HFFc6 (cell line): ENCODE measurements at regions not wholly inside any gene's neighbourhood (a gene's known extent, or its start where the extent isn't known, plus 50 kb on each side); places are given as distances from the start of the nearest gene placed in this dataset.

ENCODE experiments used
- DNase-seq: peaks from one replicate; pipeline ENCODE4 v3.0.0-alpha.2; 2018
- H3K27ac Mint-ChIP-seq: 2 replicates; pipeline ENCODE4 v1.8.0; 2020; ENCODE audit warnings: mild to moderate bottlenecking, mixed read lengths
- H3K27me3 Mint-ChIP-seq: 2 replicates; pipeline ENCODE4 v1.8.0; 2021; ENCODE audit warnings: mild to moderate bottlenecking, moderate library complexity, mixed read lengths; ENCODE audit not compliant: insufficient read depth
- H3K36me3 Mint-ChIP-seq: 2 replicates; pipeline ENCODE4 v1.8.0; 2021; ENCODE audit warnings: low read depth, mixed read lengths
- H3K4me1 Mint-ChIP-seq: 2 replicates; pipeline ENCODE4 v1.8.0; 2020; ENCODE audit warnings: low read depth, mixed read lengths
- H3K4me3 Mint-ChIP-seq: 2 replicates; pipeline ENCODE4 v1.8.0; 2020; ENCODE audit warnings: mild to moderate bottlenecking, moderate library complexity, mixed read lengths
- H3K9me3 Mint-ChIP-seq: 2 replicates; pipeline ENCODE4 v1.8.0; 2020; ENCODE audit warnings: mild to moderate bottlenecking, mixed read lengths
- TF ChIP-seq, protein P1 (sequence below): fragments of 200-600 bp; sonication (generic); IDR thresholded peaks from 2 replicates; pipeline ENCODE4 v1.5.0; 2021; ENCODE audit warnings: antibody characterized with exemption, mild to moderate bottlenecking

DNA sequence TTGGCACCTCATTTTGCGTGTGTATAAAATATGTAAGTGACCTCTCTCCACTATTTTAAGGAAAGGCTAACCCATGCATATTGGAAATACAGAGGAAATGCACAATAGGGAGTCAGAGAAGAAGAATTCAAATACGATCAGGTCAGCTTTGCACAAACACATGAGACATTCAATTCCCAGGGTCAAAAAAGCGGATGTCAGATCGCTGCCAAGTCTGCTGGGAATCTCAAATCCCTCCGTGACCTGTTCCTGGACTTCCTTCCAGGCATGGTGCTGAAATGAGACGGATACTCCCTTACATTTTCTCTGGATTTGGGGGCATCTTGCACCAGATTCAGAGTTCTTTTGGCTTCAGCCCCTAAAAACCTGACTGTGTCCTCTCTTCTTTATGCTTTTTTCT is 91.9 kb upstream of the PRKCQ start:
- TF ChIP-seq, protein P1, sequence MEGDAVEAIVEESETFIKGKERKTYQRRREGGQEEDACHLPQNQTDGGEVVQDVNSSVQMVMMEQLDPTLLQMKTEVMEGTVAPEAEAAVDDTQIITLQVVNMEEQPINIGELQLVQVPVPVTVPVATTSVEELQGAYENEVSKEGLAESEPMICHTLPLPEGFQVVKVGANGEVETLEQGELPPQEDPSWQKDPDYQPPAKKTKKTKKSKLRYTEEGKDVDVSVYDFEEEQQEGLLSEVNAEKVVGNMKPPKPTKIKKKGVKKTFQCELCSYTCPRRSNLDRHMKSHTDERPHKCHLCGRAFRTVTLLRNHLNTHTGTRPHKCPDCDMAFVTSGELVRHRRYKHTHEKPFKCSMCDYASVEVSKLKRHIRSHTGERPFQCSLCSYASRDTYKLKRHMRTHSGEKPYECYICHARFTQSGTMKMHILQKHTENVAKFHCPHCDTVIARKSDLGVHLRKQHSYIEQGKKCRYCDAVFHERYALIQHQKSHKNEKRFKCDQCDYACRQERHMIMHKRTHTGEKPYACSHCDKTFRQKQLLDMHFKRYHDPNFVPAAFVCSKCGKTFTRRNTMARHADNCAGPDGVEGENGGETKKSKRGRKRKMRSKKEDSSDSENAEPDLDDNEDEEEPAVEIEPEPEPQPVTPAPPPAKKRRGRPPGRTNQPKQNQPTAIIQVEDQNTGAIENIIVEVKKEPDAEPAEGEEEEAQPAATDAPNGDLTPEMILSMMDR: no peak
- Mint-ChIP-seq H3K27ac (no peak overlapping the region), H3K27me3 (peaks cover 3% of the 10 kb centered on the region; the same call in 1 of the 2 replicates), H3K4me3 (no peak overlapping the region), H3K36me3 (no peaks in the 10 kb centered on the region), H3K4me1 (no peaks in the 10 kb centered on the region), H3K9me3 (no peaks in the 10 kb centered on the region)
- DNase-seq: no peak

DNA sequence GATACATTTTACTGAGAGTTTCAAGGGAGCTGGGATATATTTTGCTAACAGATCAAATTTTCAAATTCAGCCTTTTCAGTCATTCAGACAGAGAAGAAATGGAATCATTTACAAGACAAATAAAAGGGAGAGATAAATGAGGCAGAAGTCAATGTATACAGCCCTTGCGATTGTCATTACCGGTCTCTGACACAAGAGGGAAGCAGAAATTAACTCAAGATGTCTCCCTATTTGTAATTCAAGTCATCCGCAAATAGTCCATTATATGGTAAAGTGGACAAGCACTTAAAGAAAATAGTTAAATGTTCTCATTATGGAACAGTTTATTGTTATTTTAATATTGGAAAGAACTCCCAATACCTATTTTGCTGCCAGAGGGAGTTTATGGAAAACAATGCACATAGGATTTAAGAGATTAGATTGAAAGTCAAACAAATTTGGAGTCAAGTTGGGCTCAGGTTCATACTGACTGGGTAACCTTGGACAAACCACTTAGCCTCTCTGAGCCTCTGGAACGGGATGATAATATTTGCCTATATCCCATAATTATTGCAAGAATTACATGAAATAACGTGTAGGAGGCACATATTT is 89.3 kb upstream of the PRKCQ start:
- H3K27me3 Mint-ChIP-seq: peaks cover 3% of the 10 kb centered on the region; the same call in 1 of the 2 replicates
- H3K4me1 Mint-ChIP-seq: no peaks in the 10 kb centered on the region
- peak; percentile 57 for DNase-seq
- H3K36me3 Mint-ChIP-seq: no peaks in the 10 kb centered on the region
- no peak overlapping the region for H3K4me3 Mint-ChIP-seq
- H3K9me3 Mint-ChIP-seq: no peaks in the 10 kb centered on the region
- TF ChIP-seq, protein P1: peak; percentile 86
- no peak overlapping the region for H3K27ac Mint-ChIP-seq

DNA sequence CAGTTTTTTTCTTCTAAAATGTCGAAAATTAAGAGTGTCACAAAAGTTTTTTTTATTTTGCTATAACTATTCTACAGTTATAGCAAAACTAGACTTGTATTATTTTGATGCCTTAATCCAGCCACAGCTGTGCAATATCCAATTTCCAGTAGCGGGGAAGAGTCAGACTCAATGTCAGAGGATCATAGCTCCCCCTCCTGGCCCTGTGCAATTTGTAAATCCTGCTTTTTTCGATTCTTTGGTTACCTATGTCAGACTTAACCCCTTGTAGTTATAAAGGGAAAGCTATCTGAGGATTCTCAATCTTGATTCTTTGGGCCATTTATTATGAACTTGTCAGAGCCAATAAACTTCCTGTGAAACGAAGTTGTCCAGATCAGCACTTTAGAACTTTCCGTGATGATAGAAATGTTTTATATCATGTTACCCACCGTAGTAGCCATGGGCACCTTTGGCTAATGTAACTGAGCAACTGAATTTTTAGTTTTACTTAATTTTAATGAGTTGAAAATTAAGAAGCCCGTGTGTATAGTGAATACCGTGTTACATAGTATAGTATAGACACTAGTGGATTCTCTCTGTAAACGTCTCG is 87.7 kb upstream of the PRKCQ start:
- no peak overlapping the region for H3K4me3 Mint-ChIP-seq
- TF ChIP-seq, protein P1: peak; percentile 75
- DNase-seq: no peak
- no peaks in the 10 kb centered on the region for H3K4me1 Mint-ChIP-seq
- H3K27me3 Mint-ChIP-seq: peaks cover 3% of the 10 kb centered on the region
- H3K9me3 Mint-ChIP-seq: no peaks in the 10 kb centered on the region
- H3K36me3 Mint-ChIP-seq: no peaks in the 10 kb centered on the region
- no peak overlapping the region for H3K27ac Mint-ChIP-seq

DNA sequence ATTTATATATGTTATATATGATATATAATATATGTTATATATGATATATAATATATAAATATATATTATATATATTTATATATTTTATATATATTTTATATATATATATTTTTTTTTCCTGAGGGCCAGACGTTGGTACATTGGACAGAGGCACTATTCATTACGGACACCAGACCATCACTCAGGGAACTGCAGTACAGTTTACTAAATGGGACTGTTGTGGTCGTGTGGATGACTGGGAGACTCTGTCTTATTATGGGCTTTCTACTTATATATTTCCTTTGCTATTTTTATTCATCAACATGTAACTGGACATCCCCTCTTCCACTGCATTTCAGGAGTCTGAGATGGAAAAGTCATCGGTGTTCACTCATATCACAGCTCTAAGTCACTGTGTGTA is 87.1 kb upstream of the PRKCQ start:
- TF ChIP-seq, protein P1: no peak
- H3K4me3 Mint-ChIP-seq: no peak overlapping the region
- H3K27me3 Mint-ChIP-seq: peaks cover 3% of the 10 kb centered on the region
- no peak overlapping the region for H3K27ac Mint-ChIP-seq
- H3K36me3 Mint-ChIP-seq: no peaks in the 10 kb centered on the region
- H3K9me3 Mint-ChIP-seq: no peaks in the 10 kb centered on the region
- no peak for DNase-seq
- H3K4me1 Mint-ChIP-seq: no peaks in the 10 kb centered on the region

DNA sequence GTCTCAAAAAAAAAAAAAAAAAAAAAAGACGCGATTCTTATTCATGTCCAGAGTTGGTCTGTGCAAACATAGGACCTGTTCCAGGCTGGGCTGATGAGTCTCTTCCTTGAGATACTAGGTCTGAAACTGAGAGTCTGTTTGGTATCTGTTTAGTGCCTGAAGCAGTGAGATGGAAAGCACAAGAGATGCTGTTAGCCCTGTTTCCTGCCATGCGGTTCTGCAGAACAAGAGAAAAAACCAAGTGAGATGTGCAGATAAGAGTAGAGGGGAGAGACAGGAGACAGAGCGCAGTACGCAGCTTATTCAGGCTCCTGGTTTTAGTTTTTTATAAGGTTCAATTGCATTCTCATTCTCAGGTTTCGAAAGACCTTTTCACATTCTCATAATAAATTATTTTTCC is 85.8 kb upstream of the PRKCQ start:
- Mint-ChIP-seq H3K4me1 (no peaks in the 10 kb centered on the region), H3K27ac (no peak overlapping the region), H3K4me3 (no peak overlapping the region), H3K27me3 (peaks cover 3% of the 10 kb centered on the region), H3K36me3 (no peaks in the 10 kb centered on the region), H3K9me3 (no peaks in the 10 kb centered on the region)
- no peak for DNase-seq
- TF ChIP-seq, protein P1: no peak
